ENCODE measurements at regions not wholly inside any gene's neighbourhood (a gene's known extent, or its start where the extent isn't known, plus 50 kb on each side); places are given as distances from the start of the nearest gene placed in this dataset.

GRCh38 chr22:27655582-27656185 lies 145.9 kb downstream of the MN1 start:
- no peak for DNase-seq

GRCh38 chr22:27656970-27657369 lies 144.6 kb downstream of the MN1 start:
- no peak for DNase-seq

DNA sequence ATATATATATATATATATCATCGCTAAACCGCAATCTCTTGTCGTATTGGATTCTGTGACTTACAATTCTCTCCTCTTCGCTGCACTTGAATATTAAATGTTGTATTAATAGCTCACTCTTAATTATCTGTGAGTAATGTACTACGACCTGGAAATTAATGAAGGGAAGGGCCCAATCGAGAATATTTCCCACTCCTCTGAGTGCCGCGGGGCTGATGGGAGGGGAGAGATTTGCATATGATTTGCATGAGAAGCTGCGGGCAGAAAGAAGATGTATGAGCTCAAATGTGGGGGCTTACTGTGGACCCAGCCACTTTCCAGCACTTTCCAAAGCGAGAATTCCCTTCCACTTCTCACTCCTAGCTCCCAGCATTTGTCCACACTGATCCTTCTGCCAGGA lies 141.2 kb downstream of the MN1 start:
- no peak for DNase-seq

- no peak for DNase-seq
Observed at GRCh38 chr22:27662359-27663301, 138.9 kb downstream of the MN1 start.

- DNase-seq = no peak
Observed at GRCh38 chr22:27663812-27664211, 137.7 kb downstream of the MN1 start.

DNA sequence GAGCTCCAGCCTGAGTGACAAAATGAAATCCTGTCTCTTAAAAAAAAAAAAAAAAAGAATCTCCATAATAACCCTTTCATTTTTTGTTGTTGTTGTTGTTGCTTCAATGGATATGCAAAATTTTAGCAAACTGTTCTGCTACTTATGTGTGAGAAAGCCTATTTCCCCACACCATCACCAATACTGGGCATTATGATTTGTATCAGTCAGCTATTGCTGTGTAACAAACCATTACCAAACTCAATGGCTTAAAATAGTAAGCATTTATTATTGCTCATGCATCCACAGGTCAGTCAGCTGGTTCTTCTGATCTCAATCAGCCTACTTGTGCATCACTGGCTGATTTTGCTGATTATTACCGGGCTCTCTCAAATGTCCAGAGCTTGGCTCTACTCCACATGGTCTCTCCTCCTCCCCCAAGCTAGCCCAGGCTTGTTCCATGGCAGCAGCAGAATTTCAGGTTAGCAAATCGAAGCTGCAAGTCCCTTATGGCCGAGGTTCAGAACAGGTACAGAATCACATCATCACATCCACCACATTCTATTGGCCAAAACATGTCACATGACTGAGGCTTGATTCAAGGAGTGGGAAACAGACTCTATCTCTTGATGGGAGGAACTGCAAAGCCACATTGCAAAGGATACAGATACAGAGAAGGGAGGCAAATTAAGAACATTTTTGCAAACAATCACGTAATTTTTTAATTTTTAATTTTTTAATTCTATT lies 135.1 kb downstream of the MN1 start:
- no peak for DNase-seq

DNA sequence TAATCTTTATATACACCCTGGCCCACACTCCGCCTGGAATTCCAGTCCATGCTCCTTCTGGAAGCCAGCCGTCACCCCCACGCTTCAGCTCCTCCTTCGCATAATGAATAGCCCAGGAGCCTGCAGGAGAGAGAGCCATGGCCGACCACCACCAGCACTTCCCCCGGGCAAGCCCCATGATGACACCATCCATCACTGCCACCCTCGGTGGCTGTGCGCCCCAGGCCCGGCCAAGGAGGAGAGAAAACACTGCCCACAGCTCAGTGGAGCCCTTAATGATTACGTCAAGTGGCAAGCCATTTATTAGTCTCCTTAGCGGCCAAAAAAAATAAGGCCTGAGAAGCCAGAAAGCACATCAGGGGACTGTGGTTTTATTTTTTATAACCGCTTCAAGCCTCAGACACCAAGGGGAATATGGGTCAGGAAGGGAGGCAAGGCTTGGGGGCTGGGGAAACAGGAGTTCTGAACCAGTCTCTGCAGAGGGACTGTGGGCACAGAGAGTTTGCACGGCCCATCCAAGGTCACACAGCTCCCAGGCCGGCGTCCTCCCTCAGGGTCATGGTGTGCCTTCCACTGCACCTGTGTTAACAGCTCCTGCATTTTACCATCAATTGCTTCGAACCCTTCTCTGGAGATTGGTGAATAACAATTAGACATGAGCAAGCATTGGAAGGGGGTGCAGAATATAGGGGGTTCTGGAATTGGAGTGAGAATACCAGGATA lies 134.3 kb downstream of the MN1 start:
- DNase-seq = no peak

GRCh38 chr22:27668828-27669797 lies 132.4 kb downstream of the MN1 start:
- no peak for DNase-seq

DNA sequence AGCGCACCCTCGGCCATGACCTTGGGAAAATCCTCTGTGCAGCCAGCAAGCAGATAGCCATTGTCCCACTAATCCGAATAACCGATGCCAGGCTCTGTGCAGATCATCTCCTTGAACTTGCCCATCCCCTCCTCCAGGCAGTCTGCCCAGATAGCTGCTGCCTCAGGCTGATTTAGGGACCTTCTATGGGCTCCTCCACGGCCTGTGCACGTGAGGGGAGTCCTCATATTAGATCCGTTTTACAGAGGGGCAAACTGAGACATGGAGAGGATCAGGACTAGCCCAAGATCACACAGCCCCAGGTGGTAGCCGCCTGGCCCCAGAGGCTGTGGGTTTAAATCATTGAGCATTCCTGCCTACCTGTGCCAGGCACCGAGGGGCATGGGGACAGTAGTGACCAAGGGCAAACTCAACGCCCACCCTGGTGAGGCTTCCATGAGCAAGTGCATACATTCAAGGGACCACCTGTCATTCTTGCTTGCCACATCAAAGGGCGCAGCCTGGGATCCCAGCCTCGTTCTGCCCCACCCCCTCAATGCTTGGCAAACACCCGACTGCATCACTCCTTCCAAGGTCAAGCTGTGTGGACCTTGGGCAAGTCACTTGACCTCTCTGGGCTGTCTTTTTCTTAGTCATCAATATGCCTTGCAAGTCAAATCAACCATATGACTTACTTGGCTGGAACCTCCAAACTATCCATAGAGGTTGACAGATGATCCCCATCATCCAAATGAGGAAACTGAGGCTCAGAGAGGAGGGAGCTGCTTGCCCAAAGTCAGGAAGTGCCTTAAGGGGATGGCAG lies 131.6 kb downstream of the MN1 start:
- no peak for DNase-seq

- DNase-seq = no peak
Observed at GRCh38 chr22:27670701-27671412, 130.7 kb downstream of the MN1 start.

DNA sequence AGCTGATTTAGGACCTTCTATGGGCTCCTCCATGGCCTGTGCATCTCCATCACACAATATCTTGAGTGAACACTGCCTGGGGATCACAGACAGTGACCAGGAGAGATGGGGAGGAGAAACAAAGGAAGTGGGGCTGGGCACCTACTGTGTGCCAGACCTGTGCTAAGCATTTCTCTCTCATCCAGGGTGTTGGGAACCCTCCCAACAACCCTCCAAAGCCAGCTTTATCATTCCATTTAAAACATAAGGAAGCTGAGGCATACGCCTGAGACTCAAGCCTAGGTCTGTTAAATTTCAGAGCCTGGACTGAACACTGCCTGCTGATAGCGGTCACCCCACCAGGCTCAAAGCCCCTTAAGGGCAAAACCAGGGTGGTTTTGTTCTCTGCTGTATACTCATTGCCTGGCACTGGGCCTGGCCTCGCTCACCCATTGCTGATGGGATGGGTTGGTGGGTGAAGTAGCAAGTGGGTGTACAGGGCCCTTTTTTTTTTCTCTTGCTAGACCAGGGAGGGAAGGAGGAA lies 130.1 kb downstream of the MN1 start:
- DNase-seq = no peak

GRCh38 chr22:27672721-27673418 lies 128.7 kb downstream of the MN1 start:
- DNase-seq = no peak

DNA sequence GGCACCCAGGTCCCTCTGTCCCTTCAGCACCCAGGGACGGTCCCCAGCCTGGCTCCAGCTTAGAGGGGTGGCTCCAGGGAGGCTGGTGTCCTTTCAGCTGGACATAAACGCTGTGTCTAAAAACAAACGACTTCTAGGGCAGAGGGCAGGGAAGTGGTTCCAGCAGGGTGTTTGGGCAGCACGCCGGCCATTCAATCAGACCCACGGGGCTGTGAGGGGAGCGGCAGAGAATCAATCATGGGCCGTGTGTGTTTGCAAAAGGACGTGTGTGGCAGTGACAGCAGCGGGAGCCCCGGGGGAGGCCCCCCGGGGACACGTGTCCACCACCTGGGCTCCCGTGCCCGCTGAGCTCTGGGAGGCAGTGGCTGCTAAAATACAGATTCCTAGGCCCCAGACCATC lies 127.7 kb downstream of the MN1 start:
- DNase-seq = no peak

DNA sequence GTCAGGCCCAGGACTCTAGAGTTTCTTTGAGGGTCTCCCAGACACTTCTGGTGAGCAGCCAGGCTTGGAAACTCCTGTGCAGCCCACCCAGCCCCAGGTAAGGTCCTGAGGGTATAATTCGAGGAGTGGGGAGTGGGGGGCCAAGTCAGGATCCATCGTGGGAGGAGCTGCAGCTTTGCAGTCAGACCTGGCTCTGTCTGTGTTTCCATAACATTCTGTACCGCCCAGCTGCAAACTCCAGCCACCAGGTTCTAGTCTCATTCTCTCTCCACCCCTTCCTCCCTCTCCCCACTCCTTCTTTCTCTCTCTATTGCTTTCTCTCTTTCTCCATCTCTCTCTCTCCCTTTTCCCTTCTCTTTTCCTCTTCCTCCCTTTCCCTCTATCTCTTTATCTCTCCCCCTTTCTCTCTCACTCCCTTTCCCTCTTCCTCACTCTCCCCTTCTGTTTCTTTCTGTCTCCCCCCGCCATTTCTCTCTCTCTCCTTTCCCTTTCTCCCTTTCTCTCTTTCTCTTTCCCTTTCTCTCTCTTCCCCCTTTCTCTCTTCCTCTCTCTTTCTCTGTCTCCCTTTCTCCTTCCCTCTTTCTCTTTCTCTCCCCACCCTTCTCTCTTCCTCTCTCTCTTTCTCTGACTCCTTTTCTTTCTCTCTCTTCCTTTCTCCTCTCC lies 127.2 kb downstream of the MN1 start:
- no peak for DNase-seq

GRCh38 chr22:27676545-27677213 lies 124.9 kb downstream of the MN1 start:
- DNase-seq = no peak

DNA sequence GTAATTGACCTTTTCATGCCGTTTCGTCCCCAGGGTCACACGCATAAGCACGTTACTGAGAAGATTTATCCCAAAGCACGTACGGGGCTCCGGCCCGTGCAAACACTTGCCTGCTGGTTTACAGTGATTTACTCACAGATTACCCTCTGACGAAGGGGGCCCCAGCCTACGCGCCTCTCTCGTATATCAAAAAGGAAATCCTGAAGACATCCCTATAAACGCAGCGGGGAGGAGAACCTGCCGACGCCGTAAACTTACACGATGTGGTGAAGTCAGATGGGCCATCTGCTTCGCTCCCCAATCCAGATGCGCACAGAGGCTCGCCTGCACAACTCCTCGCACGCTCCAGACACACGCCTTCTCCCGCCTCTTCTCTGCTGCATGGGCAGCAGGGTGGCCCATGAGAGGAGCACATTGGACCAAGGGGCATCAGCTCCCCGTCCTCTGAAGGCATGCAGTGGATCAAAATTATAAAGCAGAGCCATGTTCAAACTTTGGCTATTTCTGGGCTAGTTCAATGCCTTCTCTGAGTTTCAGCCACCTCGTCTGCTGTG lies 123.6 kb downstream of the MN1 start:
- no peak for DNase-seq

- no peak for DNase-seq
Observed at GRCh38 chr22:27679176-27679575, 122.4 kb downstream of the MN1 start.
